K562 (cell line): ENCODE measurements at regions not wholly inside any gene's neighbourhood (a gene's known extent, or its start where the extent isn't known, plus 50 kb on each side); places are given as distances from the start of the nearest gene placed in this dataset.

ENCODE experiments used
- CHAMP1 ChIP-seq: fragments of 450-650 bp; IDR thresholded peaks from 2 replicates; pipeline ENCODE4 v1.6.1; 2016; ENCODE audit warnings: mild to moderate bottlenecking
- HCFC1 ChIP-seq: IDR thresholded peaks from 2 replicates; pipeline ENCODE4 v1.6.1; 2012; ENCODE audit warnings: low read depth, low read length, improper control_type of control experiment
- MXD1 ChIP-seq: fragments of 250-450 bp; sonication (Bioruptor Pico); IDR thresholded peaks from 2 replicates; pipeline ENCODE4 v1.8.0; 2021; ENCODE audit warnings: borderline replicate concordance, mild to moderate bottlenecking, moderate library complexity; ENCODE audit not compliant: poor library complexity, severe bottlenecking
- NUFIP1 ChIP-seq: fragments of 450-650 bp; IDR thresholded peaks from 2 replicates; pipeline ENCODE4 v1.6.1; 2018; ENCODE audit not compliant: partially characterized antibody
- SIN3B ChIP-seq: fragments of 450-650 bp; IDR thresholded peaks from 2 replicates; pipeline ENCODE4 v1.6.1; 2017; ENCODE audit warnings: low read depth, mild to moderate bottlenecking, moderate library complexity
- SMAD3 ChIP-seq: fragments of 450-650 bp; formaldehyde crosslinking; conservative IDR thresholded peaks from 2 replicates; pipeline ENCODE4 v1.4.0; 2020; ENCODE audit warnings: mild to moderate bottlenecking
- SNAPC5 ChIP-seq: fragments of 250-450 bp; sonication (Bioruptor Pico); IDR thresholded peaks from 2 replicates; pipeline ENCODE4 v1.8.0; 2021; ENCODE audit warnings: moderate library complexity, mild to moderate bottlenecking, inconsistent platforms
- TSHZ1 ChIP-seq: fragments of 250-450 bp; sonication (Bioruptor Pico); IDR thresholded peaks from 2 replicates; pipeline ENCODE4 v1.4.0; 2020; ENCODE audit warnings: mild to moderate bottlenecking, moderate library complexity
- ZBTB40 ChIP-seq, 2 experiments: fragments of 450-650 bp in 1 of 2; sonication (generic) in 1 of 2; formaldehyde crosslinking in 1 of 2; IDR thresholded peaks; 2 replicates each; pipeline versions ENCODE4 v1.7.1 to v1.9.0; 2016 to 2022; ENCODE audit warnings: inconsistent platforms in 1 of 2, mild to moderate bottlenecking in 1 of 2, missing genetic modification reagents in 1 of 2
- ZNF121 ChIP-seq: sonication (generic); formaldehyde crosslinking; conservative IDR thresholded peaks from 2 replicates; pipeline ENCODE4 v1.8.0; 2022; ENCODE audit warnings: missing genetic modification reagents
- ZNF184 ChIP-seq: sonication (generic); formaldehyde crosslinking; IDR thresholded peaks from 2 replicates; pipeline ENCODE4 v1.5.0; 2020; ENCODE audit warnings: missing genetic modification reagents

GRCh38 chr16:85369741-85370528 is 243.2 kb upstream of the GSE1 start (continued):
- TF ChIP-seq CHAMP1 (no peak), TSHZ1 (CRISPR knock-in tag) (no peak), SIN3B (no peak), ZNF184 (no peak), SNAPC5 (CRISPR knock-in tag) (no peak), SMAD3 (CRISPR knock-in tag) (no peak), ZBTB40 (IDR thresholded peaks at IDR 0.05) (no peak), ZBTB40 (CRISPR knock-in tag; IDR thresholded peaks at IDR 0.05) (no peak), ZNF121 (no peak), MXD1 (CRISPR knock-in tag) (no peak), NUFIP1 (no peak), HCFC1 (no peak)
